ENCODE measurements at regions not wholly inside any gene's neighbourhood (a gene's known extent, or its start where the extent isn't known, plus 50 kb on each side); places are given as distances from the start of the nearest gene placed in this dataset.

DNA sequence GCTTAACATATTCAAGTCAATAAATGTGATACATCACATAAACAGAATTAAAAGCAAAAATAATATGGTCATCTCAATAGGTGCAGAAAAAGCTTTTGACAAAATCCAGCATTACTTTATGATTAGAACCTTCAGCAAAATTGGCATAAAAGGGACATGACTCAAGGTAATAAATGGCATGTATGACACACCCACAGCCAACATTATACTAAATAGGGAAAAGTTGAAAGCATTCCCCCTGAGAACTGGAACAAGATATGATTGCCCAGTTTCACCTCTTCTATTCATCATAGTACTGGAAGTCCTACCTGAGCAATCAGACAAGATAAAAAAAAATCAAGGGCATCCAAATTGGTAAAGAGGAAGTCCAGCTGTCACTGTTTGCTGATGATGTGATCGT lies 594.7 kb downstream of the DIPK2A start:
- no peak for TF ChIP-seq EP300 (conservative IDR thresholded peaks at IDR 0.05; ENCODE audit: poor library complexity, severe bottlenecking)
- no peak for TF ChIP-seq RAD21 (conservative IDR thresholded peaks at IDR 0.05)
- TF ChIP-seq, protein P1, sequence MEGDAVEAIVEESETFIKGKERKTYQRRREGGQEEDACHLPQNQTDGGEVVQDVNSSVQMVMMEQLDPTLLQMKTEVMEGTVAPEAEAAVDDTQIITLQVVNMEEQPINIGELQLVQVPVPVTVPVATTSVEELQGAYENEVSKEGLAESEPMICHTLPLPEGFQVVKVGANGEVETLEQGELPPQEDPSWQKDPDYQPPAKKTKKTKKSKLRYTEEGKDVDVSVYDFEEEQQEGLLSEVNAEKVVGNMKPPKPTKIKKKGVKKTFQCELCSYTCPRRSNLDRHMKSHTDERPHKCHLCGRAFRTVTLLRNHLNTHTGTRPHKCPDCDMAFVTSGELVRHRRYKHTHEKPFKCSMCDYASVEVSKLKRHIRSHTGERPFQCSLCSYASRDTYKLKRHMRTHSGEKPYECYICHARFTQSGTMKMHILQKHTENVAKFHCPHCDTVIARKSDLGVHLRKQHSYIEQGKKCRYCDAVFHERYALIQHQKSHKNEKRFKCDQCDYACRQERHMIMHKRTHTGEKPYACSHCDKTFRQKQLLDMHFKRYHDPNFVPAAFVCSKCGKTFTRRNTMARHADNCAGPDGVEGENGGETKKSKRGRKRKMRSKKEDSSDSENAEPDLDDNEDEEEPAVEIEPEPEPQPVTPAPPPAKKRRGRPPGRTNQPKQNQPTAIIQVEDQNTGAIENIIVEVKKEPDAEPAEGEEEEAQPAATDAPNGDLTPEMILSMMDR (IDR thresholded peaks at IDR 0.05; ENCODE audit: poor library complexity, severe bottlenecking): no peak
- no peak for TF ChIP-seq EZH2 (IDR thresholded peaks at IDR 0.05; ENCODE audit: borderline replicate concordance, insufficient read depth, low read length, poor library complexity, severe bottlenecking)
- TF ChIP-seq SMC3 (conservative IDR thresholded peaks at IDR 0.05; ENCODE audit: poor library complexity): no peak
- no peak for TF ChIP-seq POLR2AphosphoS5 (IDR thresholded peaks at IDR 0.05)
- TF ChIP-seq, protein P2, sequence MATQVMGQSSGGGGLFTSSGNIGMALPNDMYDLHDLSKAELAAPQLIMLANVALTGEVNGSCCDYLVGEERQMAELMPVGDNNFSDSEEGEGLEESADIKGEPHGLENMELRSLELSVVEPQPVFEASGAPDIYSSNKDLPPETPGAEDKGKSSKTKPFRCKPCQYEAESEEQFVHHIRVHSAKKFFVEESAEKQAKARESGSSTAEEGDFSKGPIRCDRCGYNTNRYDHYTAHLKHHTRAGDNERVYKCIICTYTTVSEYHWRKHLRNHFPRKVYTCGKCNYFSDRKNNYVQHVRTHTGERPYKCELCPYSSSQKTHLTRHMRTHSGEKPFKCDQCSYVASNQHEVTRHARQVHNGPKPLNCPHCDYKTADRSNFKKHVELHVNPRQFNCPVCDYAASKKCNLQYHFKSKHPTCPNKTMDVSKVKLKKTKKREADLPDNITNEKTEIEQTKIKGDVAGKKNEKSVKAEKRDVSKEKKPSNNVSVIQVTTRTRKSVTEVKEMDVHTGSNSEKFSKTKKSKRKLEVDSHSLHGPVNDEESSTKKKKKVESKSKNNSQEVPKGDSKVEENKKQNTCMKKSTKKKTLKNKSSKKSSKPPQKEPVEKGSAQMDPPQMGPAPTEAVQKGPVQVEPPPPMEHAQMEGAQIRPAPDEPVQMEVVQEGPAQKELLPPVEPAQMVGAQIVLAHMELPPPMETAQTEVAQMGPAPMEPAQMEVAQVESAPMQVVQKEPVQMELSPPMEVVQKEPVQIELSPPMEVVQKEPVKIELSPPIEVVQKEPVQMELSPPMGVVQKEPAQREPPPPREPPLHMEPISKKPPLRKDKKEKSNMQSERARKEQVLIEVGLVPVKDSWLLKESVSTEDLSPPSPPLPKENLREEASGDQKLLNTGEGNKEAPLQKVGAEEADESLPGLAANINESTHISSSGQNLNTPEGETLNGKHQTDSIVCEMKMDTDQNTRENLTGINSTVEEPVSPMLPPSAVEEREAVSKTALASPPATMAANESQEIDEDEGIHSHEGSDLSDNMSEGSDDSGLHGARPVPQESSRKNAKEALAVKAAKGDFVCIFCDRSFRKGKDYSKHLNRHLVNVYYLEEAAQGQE (IDR thresholded peaks at IDR 0.05; ENCODE audit: borderline replicate concordance): no peak
- no peak for TF ChIP-seq TAF1 (IDR thresholded peaks at IDR 0.05; ENCODE audit: low read depth)
